ENCODE measurements at regions not wholly inside any gene's neighbourhood (a gene's known extent, or its start where the extent isn't known, plus 50 kb on each side); places are given as distances from the start of the nearest gene placed in this dataset.

GRCh38 chrX:9211269-9211668 lies 177.3 kb upstream of the FAM9B start:
- Histone ChIP-seq H3K36me3 (replicated peaks in 1 of 2) (no peaks in the 10 kb centered on the region), H3K4me1 (replicated peaks in 1 of 2) (no peaks in the 10 kb centered on the region), H3K27me3 (peaks cover 14% of the 10 kb centered on the region), H3K4me3 (no peak overlapping the region), H3K9me3 (replicated peaks in 1 of 3) (no peaks in the 10 kb centered on the region), H3K27ac (no peak overlapping the region)
- TF ChIP-seq CTCF (IDR thresholded peaks at IDR 0.05) (no peak), POLR2A (IDR thresholded peaks at IDR 0.05) (no peak)
- intact Hi-C loops (cut with DNase I) = no loop called here
- 82 to 91% (median 89%) methylated on average over 6 to 7 of the region's 7 CpGs for WGBS, 4 donors
- no peak for DNase-seq

GRCh38 chrX:9221781-9222180 lies 187.9 kb upstream of the FAM9B start:
- no peak for DNase-seq
- Histone ChIP-seq H3K9me3 (replicated peaks in 1 of 3) (no peaks in the 10 kb centered on the region), H3K4me3 (no peak overlapping the region), H3K36me3 (replicated peaks in 1 of 2) (no peaks in the 10 kb centered on the region), H3K4me1 (replicated peaks in 1 of 2) (no peaks in the 10 kb centered on the region), H3K27me3 (no peaks in the 10 kb centered on the region), H3K27ac (no peak overlapping the region)
- TF ChIP-seq POLR2A (IDR thresholded peaks at IDR 0.05) (no peak), CTCF (IDR thresholded peaks at IDR 0.05) (no peak)
- intact Hi-C loops (cut with DNase I) = no loop called here
- 62 to 75% (median 69%) methylated on average over 5 of the region's 5 CpGs for WGBS, 4 donors

- no peaks in the 10 kb centered on the region for H3K36me3 ChIP-seq (replicated peaks in 1 of 2)
- no peak overlapping the region for H3K27ac ChIP-seq
- no peaks in the 10 kb centered on the region for H3K27me3 ChIP-seq
- DNase-seq = no peak
- WGBS, 4 donors = 62 to 77% (median 67%) methylated on average over 6 to 9 of the region's 9 CpGs
- H3K9me3 ChIP-seq (replicated peaks in 1 of 3) = no peaks in the 10 kb centered on the region
- H3K4me1 ChIP-seq (replicated peaks in 1 of 2) = no peaks in the 10 kb centered on the region
- intact Hi-C loops (cut with DNase I) = no loop called here
- TF ChIP-seq CTCF (IDR thresholded peaks at IDR 0.05) = no peak
- TF ChIP-seq POLR2A (IDR thresholded peaks at IDR 0.05) = no peak
- no peak overlapping the region for H3K4me3 ChIP-seq
These were observed 188.4 kb upstream of the FAM9B start for GRCh38 chrX:9222299-9222698.

GRCh38 chrX:9227276-9227675 lies 193.3 kb upstream of the FAM9B start:
- TF ChIP-seq POLR2A (IDR thresholded peaks at IDR 0.05) = no peak
- TF ChIP-seq CTCF (IDR thresholded peaks at IDR 0.05) = no peak
- H3K27me3 ChIP-seq = no peaks in the 10 kb centered on the region
- intact Hi-C loops (cut with DNase I) = no loop called here
- no peak overlapping the region for H3K27ac ChIP-seq
- no peaks in the 10 kb centered on the region for H3K9me3 ChIP-seq (replicated peaks in 1 of 3)
- WGBS, 4 donors = 80 to 90% (median 86%) methylated on average over 6 of the region's 6 CpGs
- H3K4me3 ChIP-seq = no peak overlapping the region
- no peak for DNase-seq
- H3K4me1 ChIP-seq (replicated peaks in 1 of 2) = no peaks in the 10 kb centered on the region
- H3K36me3 ChIP-seq (replicated peaks in 1 of 2) = no peaks in the 10 kb centered on the region

All from adrenal gland (tissue), 9 donors.